ENCODE measurements at regions not wholly inside any gene's neighbourhood (a gene's known extent, or its start where the extent isn't known, plus 50 kb on each side); places are given as distances from the start of the nearest gene placed in this dataset.

DNA sequence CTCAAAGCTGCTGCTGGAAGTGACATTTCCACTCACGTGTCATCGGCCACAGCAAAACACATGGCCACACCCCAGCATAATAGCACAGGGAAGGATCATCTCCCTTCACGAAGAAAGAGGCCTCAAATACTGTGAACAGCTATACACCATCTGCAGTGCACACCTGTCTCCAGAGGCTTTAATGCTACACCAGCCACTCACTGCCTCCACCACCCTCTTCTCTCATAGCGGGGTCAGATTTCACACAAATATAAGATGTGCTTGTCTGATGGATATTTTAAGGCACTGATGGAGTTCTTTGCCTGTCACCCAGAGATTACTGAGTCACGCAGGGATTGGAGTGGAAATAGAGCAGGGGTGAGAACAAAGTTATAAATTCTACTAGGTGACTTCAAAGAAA, 374.0 kb downstream of the ZNF516 start:
- DNase-seq (ENCODE audit: low spot score) = no peak

GRCh38 chr18:76115580-76115979, 379.5 kb downstream of the ZNF516 start:
- DNase-seq (ENCODE audit: low spot score) = no peak

- no peak for DNase-seq (ENCODE audit: low spot score)
These were observed 381.9 kb downstream of the ZNF516 start for GRCh38 chr18:76113101-76113500.

GRCh38 chr18:76102626-76103025, 392.4 kb downstream of the ZNF516 start:
- DNase-seq (ENCODE audit: low spot score) = no peak

DNA sequence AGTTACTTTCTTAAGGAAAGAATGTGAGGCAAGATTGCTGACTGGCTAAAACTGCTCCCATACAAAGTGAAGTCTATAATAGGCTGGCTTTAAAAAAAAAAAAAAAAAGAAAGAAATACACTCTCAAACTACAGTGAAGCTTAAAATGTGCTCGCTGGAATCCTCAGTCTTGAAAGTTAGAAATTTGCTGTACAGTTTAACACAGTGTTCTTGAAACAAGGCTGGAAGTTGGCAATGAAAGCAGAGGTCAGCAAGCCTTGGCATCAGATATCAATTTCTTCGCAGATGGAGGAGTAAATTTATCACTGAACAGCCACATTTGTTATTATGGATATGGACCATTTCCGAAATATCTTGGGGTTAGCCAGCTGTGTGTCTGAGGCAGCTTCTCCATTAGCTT, 392.9 kb downstream of the ZNF516 start:
- no peak for DNase-seq (ENCODE audit: low spot score)

DNA sequence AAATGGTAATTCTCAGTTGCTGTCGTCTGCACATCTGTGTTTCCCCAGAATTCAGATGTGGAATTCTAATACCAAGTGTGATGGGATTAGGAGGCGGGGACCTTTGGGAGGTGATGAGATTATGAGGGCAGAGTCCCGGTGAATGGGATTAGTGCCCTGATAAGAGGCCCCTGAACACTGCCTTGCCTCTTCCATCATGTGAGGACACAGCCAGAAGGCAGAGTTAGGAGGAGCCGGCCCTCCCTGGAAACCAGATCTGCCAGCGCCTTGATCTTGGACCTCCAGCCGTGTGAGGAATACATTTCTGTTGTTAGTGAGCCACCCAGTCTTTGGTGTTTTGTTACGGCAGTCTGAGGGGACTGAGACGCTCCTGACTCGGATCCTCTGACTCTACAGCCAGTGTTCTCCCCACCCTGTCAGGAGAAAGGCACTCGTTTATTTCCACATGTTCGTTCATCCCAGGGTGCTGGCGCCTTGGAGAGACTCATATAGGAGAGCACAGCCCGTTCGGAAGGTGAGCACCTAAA, 395.0 kb downstream of the ZNF516 start:
- DNase-seq (ENCODE audit: low spot score) = no peak

DNA sequence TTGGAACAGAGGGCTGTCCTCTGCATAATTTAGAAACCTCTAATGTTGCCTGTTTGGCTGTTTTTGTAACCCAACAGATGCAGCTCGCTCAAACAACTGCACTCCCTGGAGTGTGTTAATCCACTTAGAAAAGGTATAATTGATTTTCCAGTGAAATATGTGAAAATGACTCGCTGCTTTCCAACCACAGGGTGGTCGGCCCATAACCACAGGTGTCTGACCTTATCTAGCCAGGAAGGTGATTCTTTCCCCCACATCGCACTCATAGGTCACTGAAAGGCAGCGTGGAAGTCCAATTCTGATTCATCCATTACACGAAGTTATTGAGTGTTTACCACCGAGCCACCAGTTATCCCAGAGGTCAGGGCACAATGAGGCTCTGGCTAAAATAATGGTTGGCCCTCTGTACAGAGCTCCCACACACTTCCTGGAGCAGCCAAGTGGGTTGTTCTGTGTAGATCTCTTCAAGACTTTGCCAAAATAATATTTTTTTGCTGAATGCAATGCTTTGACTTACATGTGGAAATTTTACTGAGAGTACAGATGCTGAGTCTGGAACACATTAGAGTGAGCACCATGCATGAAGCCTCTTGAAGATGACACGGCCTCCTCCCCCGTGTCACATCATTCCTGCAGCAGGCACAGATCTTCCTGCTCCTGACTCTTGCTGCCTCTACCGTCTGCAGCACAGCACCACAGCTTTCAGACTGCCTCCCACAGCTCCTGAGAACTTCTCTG, 396.2 kb downstream of the ZNF516 start:
- DNase-seq (ENCODE audit: low spot score) = no peak

GRCh38 chr18:76081536-76081935, 413.5 kb downstream of the ZNF516 start:
- no peak for DNase-seq (ENCODE audit: low spot score)

- no peak for DNase-seq (ENCODE audit: low spot score)
These were observed 414.6 kb downstream of the ZNF516 start for GRCh38 chr18:76080430-76080829.

DNA sequence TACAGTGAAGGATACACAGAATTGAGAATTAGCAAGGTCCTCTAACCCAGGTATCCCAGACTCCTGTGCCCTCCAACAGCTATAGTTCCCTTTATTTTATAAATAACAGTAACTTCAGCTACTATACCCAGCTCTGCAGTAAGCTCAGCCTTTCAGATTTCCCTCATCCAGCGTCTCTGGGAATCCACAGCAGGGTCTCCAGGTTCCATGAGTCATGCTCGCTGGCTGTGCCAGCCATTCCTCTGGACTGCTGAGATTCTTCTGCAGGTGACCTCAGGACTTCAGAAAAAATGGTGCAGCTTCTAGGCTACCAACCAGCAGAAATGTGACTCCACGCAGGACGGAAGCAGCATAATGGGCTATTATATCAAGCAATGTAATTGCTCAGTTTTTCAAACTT, 419.3 kb downstream of the ZNF516 start:
- DNase-seq (ENCODE audit: low spot score) = no peak

GRCh38 chr18:76064998-76065397, 430.0 kb downstream of the ZNF516 start:
- DNase-seq (ENCODE audit: low spot score) = no peak

DNA sequence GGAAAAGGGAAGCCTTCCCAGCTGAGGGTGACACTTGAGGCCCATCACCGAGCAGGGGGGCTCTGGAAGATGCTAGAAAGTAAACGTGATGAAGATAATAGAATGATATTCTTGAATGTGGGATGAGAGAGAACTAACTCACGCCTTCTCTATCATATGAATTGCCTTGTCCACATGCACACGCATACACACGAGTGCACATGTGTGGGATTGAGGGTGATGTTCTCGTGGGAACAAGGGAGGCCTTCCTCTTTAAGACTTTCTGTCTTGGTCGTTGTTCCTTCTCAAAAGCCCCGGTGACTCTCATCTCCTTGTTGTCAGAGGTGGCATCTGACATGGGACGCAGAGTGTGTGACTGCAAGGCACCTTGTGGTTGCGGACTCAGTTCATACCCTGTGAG, 436.9 kb downstream of the ZNF516 start:
- no peak for DNase-seq (ENCODE audit: low spot score)

DNA sequence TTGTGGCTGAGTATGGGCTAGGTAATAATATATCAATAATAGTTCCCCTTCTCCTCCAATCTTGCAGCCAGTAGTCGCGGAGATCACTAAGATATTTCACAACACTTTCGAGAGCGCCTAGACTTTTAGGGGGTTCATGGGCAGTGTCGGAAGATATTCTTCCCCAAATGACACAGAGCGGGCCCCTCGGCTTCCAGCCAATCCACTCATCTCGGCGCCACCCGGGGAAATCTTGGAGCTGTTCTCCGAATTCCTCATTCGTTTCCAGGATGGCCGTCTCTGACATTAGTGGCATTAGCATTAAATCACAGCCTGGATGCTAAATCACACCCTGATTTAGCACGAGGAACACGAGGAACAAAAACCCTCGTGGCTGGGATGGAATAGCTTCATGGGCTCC, 437.7 kb downstream of the ZNF516 start:
- no peak for DNase-seq (ENCODE audit: low spot score)

GRCh38 chr18:76056471-76057110, 438.5 kb downstream of the ZNF516 start:
- DNase-seq (ENCODE audit: low spot score) = no peak

- DNase-seq (ENCODE audit: low spot score) = no peak
These were observed 439.5 kb downstream of the ZNF516 start for GRCh38 chr18:76055578-76055977.

DNA sequence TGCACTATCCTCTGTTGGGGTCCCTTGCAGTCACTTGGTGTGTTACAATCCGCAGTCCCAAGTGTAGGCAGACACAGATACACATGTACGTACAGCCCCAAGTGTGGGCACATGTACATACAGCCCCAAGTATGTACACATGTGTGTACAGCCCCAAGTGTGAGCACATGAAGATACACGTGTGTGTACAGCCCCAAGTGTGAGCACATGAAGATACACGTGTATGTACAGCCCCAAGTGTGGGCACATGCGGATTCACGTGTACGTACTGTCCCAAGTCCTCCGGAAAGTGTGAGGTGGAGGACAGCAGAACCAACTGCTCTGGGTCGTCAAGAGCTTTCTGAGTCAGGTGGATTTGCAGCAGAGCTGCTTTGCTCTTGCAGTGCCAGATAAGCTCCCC, 440.0 kb downstream of the ZNF516 start:
- DNase-seq (ENCODE audit: low spot score) = no peak

- DNase-seq (ENCODE audit: low spot score) = no peak
These were observed 440.9 kb downstream of the ZNF516 start for GRCh38 chr18:76054156-76054555.

DNA sequence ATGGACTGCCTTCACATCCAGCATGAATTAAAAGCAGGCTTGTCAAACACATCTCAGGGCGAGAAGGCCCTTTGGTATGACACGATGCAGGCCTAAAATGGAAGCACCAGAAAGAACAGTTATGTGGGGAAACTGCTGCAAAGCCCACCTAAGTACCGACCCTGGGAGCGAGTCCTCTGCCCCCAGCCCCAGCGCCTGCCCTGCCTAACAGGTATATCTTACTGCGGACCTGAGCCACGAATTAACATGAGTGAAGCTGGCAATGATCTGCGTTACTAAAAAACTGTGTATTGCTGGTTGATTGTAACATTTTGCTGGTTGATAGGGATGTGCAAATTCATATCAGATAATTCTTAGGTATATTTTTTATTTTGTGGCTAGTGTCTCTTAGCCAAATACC, 441.5 kb downstream of the ZNF516 start:
- no peak for DNase-seq (ENCODE audit: low spot score)

DNA sequence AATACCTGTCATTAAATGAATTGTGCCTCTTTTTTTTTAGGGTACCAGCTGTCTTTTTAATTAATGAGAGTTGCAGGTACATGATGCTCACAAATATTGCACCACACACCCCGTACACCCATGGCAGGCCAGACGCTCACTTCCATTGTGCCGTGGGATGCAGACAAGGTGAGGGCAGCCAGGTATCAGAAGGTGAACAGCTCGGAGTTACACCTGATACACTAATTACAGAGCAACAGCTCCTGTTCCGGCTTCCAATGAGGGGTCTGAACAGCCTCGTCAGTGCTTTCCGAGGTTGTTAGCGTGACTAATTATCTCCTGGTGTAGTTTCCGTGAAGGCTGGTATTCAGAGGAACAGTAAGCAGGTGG, 442.8 kb downstream of the ZNF516 start:
- no peak for DNase-seq (ENCODE audit: low spot score)

GRCh38 chr18:76051396-76052226, 443.4 kb downstream of the ZNF516 start:
- no peak for DNase-seq (ENCODE audit: low spot score)

DNA sequence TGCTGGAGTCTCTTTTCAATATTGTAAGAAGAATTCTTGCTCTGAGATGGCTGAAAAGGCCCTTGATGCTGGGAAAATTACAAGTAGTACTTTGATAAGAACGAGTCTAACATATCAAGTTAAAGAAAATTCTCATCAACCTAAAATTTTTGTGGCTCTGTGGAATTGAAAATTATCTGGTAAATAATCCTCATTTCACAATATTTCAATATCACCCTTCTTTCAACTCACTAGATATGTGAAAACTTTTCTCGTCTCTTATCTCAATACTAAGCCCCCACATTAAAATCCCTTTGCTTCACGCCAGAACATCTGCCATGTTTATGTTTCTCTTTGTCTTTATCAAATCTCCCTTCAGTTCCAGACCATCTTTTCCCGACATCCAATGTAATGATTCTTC, 448.8 kb downstream of the ZNF516 start:
- DNase-seq (ENCODE audit: low spot score) = no peak

DNA sequence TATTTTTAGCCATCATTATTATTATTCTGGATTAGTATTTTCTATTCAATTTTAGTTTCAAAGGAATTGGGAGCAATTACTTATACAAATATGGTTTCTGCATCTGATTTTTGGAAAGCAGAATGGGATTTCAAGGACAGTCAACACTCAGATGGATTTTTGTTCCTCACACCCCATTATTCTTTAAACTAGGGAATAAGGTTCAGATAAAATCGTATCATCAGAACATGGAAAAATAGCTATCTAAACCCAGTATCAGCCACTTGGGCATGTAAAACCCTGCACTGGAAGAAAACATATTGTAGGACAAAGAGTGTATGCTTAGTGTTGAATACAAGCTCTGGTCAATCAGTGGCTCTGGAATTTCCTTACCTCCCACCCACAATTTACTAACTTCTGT, 452.5 kb downstream of the ZNF516 start:
- DNase-seq (ENCODE audit: low spot score) = no peak

DNA sequence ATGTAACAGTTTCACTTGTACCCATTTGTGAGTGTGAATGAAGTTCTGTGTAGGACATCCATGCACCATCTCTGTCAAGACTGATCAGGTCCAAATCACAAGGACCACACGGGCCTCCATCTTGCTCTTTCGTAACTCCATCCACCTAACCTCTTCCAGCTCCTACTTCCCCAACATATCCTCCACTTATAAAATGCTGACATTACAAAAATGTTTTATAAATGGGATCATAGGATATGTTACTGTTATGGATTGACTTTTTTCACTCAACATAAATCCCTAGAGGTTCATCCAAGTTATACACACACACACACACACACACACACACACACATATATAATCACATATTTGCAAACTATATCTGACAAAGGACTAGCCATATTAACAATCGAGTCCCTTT, 476.8 kb downstream of the ZNF516 start:
- DNase-seq (ENCODE audit: low spot score) = no peak
